Spleen (tissue), 11 donors: ENCODE measurements at regions not wholly inside any gene's neighbourhood (a gene's known extent, or its start where the extent isn't known, plus 50 kb on each side); places are given as distances from the start of the nearest gene placed in this dataset.

Experiments
- DNase-seq: peaks from one replicate; pipeline ENCODE4 v3.0.0-alpha.2; 2020
- H3K27ac ChIP-seq, 8 donors: fragments of 200-600 bp; sonication (generic) in 7 of 8; 1 replicate in 4 of 8; 2 replicates in 4 of 8; pipeline versions ENCODE4 v1.5.0 to v1.8.0; 2016 to 2021; ENCODE audit warnings: inconsistent platforms in 4 of 8, mild to moderate bottlenecking in 4 of 8, moderate library complexity in 1 of 8
- H3K27me3 ChIP-seq, 7 donors: fragments of 200-600 bp; sonication (generic) in 6 of 7; replicated peaks in 1 of 7; 1 replicate in 4 of 7; 2 replicates in 3 of 7; pipeline versions ENCODE4 v1.5.0 to v1.8.0; 2016 to 2021; ENCODE audit warnings: inconsistent platforms in 3 of 7, mild to moderate bottlenecking in 1 of 7
- H3K36me3 ChIP-seq, 6 donors: fragments of 200-600 bp; sonication (generic) in 5 of 6; 1 replicate in 4 of 6; 2 replicates in 2 of 6; pipeline versions ENCODE4 v1.5.0 to v1.8.0; 2016 to 2021; ENCODE audit warnings: inconsistent platforms in 2 of 6
- H3K4me1 ChIP-seq, 6 donors: fragments of 200-600 bp; sonication (generic) in 5 of 6; 1 replicate in 3 of 6; 2 replicates in 3 of 6; pipeline versions ENCODE4 v1.5.0 to v1.8.0; 2016 to 2021; ENCODE audit warnings: inconsistent platforms in 3 of 6
- H3K4me3 ChIP-seq, 8 donors: fragments of 200-600 bp; sonication (generic) in 7 of 8; 1 replicate in 4 of 8; 2 replicates in 4 of 8; pipeline versions ENCODE4 v1.5.0 to v1.8.0; 2016 to 2021; ENCODE audit warnings: inconsistent platforms in 4 of 8, mild to moderate bottlenecking in 4 of 8, moderate library complexity in 2 of 8
- H3K9me3 ChIP-seq, 8 donors: fragments of 200-600 bp; sonication (generic) in 7 of 8; 1 replicate in 4 of 8; 2 replicates in 4 of 8; pipeline versions ENCODE4 v1.5.0 to v1.8.0; 2016 to 2021; ENCODE audit warnings: inconsistent platforms in 4 of 8
- POLR2A ChIP-seq, 3 donors: fragments of 450-650 bp; IDR thresholded peaks; one replicate each; pipeline ENCODE4 v1.5.1; 2017; ENCODE audit warnings: antibody characterized with exemption in 3 of 3, mild to moderate bottlenecking in 1 of 3
- POLR2AphosphoS5 ChIP-seq, 3 donors: sonication (generic); formaldehyde crosslinking; IDR thresholded peaks; one replicate each; pipeline ENCODE4 v1.5.1; 2017; ENCODE audit warnings: antibody characterized with exemption in 3 of 3
- WGBS, 5 donors: extraction: QIAGEN DNeasy Blood & Tissue Kit in 3 of 5; methylation state at CpG; one replicate each; pipeline versions ENCODE4 v1.1.5 to v1.1.7; 2013 to 2018; 5-methylcytosine and 5-hydroxymethylcytosine counted together
- intact Hi-C: fragments of 100-400 bp; cut with DNase I; formaldehyde crosslinking; loops from one replicate; pipeline ENCODE4 v1.15.0; 2023; ENCODE audit warnings: low total_unique reads
- TF ChIP-seq, protein P1 (sequence below), 11 experiments: fragments of 200-600 bp in 7 of 11; fragments of 450-650 bp in 4 of 11; sonication (generic) in 4 of 11; IDR thresholded peaks in 8 of 11; conservative IDR thresholded peaks in 3 of 11; 1 replicate in 7 of 11; 2 replicates in 4 of 11; pipeline versions ENCODE4 v1.4.0 to v1.8.0; 2016 to 2021; ENCODE audit warnings: antibody characterized with exemption in 11 of 11, inconsistent platforms in 4 of 11, mild to moderate bottlenecking in 1 of 11
- donor health status: healthy with polysubstance abuse.
- donor health status: DM: no; HTN: no; CAD: no; lungs with moderate emphysema.
- donor health status: DM: no; HTN: no; CAD: no.
- donor health status: Bipolar disorder and iron deficiency.
- donor health status: healthy.
- donor health status: DM: no; HTN: no; CAD: no.
- donor health status: DM: yes; HTN: yes; CAD: no.

DNA sequence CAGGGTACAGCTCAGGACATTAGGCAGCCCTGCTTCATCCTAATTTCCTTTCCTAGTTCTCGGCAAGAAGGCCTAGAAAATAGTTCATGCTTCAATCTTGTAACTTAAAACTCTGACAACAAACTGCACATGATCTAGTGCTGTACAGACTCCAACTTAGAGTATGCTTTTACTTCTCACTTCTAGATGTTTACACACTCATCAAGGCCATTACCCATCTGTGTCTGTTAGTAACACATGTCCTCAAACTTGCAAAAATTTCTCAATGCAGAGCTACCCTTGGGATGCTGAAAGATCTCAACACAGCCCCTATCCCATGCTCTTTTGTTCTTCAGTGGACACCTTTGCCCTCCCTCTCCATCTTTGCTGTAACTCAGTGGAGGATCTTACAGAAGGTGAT, 252.0 kb downstream of the OSR1 start:
- no peak overlapping the region for H3K4me3 ChIP-seq
- TF ChIP-seq, protein P1, sequence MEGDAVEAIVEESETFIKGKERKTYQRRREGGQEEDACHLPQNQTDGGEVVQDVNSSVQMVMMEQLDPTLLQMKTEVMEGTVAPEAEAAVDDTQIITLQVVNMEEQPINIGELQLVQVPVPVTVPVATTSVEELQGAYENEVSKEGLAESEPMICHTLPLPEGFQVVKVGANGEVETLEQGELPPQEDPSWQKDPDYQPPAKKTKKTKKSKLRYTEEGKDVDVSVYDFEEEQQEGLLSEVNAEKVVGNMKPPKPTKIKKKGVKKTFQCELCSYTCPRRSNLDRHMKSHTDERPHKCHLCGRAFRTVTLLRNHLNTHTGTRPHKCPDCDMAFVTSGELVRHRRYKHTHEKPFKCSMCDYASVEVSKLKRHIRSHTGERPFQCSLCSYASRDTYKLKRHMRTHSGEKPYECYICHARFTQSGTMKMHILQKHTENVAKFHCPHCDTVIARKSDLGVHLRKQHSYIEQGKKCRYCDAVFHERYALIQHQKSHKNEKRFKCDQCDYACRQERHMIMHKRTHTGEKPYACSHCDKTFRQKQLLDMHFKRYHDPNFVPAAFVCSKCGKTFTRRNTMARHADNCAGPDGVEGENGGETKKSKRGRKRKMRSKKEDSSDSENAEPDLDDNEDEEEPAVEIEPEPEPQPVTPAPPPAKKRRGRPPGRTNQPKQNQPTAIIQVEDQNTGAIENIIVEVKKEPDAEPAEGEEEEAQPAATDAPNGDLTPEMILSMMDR (IDR thresholded peaks at IDR 0.05 in 8 of 11, conservative IDR thresholded peaks at IDR 0.05 in 3 of 11), result no peak
- TF ChIP-seq POLR2AphosphoS5 (IDR thresholded peaks at IDR 0.05) (no peak), POLR2A (IDR thresholded peaks at IDR 0.05) (no peak)
- no peak overlapping the region for H3K27ac ChIP-seq
- H3K9me3 ChIP-seq, result no peaks in the 10 kb centered on the region
- DNase-seq, result no peak
- H3K27me3 ChIP-seq, result no peaks in the 10 kb centered on the region
- no peaks in the 10 kb centered on the region for H3K4me1 ChIP-seq
- intact Hi-C loops, result no loop called here
- no peaks in the 10 kb centered on the region for H3K36me3 ChIP-seq
- WGBS, 5 donors, result 75 to 94% (median 86%) methylated on average over 1 of the region's 1 CpG

DNA sequence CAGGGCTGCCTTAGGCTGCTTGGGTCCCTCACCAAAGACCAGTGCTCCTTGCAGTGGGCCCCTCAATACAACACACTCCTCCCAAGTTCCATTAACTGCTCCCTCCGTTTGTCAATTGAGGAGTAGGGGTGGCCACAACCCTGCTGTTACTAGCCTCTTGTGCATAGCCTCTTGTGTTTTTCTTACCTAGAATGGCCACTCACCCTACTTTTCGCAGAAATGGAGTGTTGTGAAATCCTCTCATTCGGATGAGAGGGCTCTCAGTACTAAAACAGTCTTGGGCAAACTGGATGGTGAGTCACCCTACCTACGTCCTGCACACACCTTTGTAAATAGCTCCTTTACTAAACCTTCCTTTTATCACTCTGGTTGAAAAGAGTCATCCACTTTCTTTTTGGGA, 253.9 kb downstream of the OSR1 start:
- WGBS, 5 donors, result 81 to 95% (median 86%) methylated on average over 4 of the region's 4 CpGs
- no peak overlapping the region for H3K4me3 ChIP-seq

DNA sequence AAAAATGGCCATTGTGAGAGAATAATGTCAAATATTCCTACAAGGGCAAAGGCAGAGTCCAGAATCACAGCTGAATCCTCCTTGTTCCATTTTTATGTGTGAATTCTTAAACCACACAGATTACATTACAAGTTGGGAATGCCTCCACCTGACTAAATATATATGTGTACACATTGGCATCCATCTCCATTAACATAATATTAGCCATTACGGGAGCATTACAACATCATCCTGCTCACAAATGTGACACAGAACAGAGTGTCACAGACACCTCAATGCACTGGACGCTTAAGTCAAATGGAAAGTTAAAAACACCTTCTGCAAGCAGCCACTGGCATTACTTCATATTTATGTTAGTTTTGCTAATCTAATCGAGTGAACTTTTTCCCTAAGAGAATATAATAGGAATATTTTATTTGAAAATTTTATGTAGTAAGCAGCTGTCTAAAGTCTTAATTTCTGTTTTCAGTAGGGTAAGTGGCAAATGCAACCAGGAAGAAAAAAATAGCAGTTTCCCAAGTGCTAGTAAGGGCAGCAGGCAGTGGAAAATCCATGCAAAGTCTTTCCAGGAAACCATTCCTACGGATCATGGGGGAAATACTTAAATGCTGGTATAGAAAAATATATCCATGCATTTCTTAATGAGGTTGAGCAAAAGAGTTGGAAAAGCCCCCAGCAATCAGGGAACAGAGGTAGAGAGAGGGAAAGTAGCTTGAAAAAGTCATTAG, 255.6 kb downstream of the OSR1 start:
- no peak overlapping the region for H3K4me3 ChIP-seq
- no peaks in the 10 kb centered on the region for H3K27me3 ChIP-seq
- H3K9me3 ChIP-seq, result no peaks in the 10 kb centered on the region
- H3K27ac ChIP-seq, result no peak overlapping the region
- H3K36me3 ChIP-seq, result no peaks in the 10 kb centered on the region
- no peaks in the 10 kb centered on the region for H3K4me1 ChIP-seq
- DNase-seq, result no peak
- intact Hi-C loops, result no loop called here
- TF ChIP-seq POLR2A (IDR thresholded peaks at IDR 0.05) (no peak), POLR2AphosphoS5 (IDR thresholded peaks at IDR 0.05) (no peak)
- TF ChIP-seq, protein P1 (IDR thresholded peaks at IDR 0.05 in 8 of 11, conservative IDR thresholded peaks at IDR 0.05 in 3 of 11), result no peak
- WGBS, 5 donors, result 86 to 94% (median 90%) methylated on average over 4 of the region's 4 CpGs

More for the DNA sequence above, 253.9 kb downstream of the OSR1 start:
- Histone ChIP-seq H3K27me3 (no peaks in the 10 kb centered on the region), H3K4me1 (no peaks in the 10 kb centered on the region), H3K27ac (no peak overlapping the region), H3K36me3 (no peaks in the 10 kb centered on the region), H3K9me3 (no peaks in the 10 kb centered on the region)
- TF ChIP-seq, protein P1 (IDR thresholded peaks at IDR 0.05 in 8 of 11, conservative IDR thresholded peaks at IDR 0.05 in 3 of 11), result no peak
- TF ChIP-seq POLR2A (IDR thresholded peaks at IDR 0.05) (no peak), POLR2AphosphoS5 (IDR thresholded peaks at IDR 0.05) (no peak)
- DNase-seq, result no peak
- intact Hi-C loops, result no loop called here

DNA sequence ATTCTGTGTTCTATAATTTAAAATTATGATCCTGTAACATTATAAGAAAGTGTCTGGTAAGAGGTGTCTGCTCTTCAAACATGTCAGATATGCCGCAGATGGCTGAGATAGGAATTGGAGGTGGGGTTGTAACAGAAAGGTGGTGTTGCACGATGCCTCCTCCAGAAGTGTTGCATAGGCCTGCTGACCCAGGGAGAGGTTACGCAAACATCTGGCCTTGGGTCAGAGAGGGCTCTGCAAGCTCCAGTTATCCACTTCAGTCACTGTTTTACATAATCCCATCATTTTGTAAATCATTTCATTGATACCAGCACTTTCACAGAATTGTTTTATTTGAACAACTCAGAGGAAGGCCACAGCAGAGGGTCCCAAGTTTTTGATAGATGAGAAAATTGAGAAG, 256.5 kb downstream of the OSR1 start:
- Histone ChIP-seq H3K4me1 (no peaks in the 10 kb centered on the region), H3K9me3 (no peaks in the 10 kb centered on the region), H3K36me3 (no peaks in the 10 kb centered on the region), H3K27me3 (no peaks in the 10 kb centered on the region), H3K4me3 (no peak overlapping the region), H3K27ac (no peak overlapping the region)
- 63 to 78% (median 77%) methylated on average over 3 of the region's 3 CpGs for WGBS, 5 donors
- intact Hi-C loops, result no loop called here
- DNase-seq, result no peak
- TF ChIP-seq POLR2AphosphoS5 (IDR thresholded peaks at IDR 0.05) (no peak), POLR2A (IDR thresholded peaks at IDR 0.05) (no peak)
- TF ChIP-seq, protein P1 (IDR thresholded peaks at IDR 0.05 in 8 of 11, conservative IDR thresholded peaks at IDR 0.05 in 3 of 11), result no peak
